Mucosa of descending colon (tissue), 3 donors: ENCODE measurements at regions not wholly inside any gene's neighbourhood (a gene's known extent, or its start where the extent isn't known, plus 50 kb on each side); places are given as distances from the start of the nearest gene placed in this dataset.

ENCODE experiments used
- ATAC-seq: fragments of 200-7000 bp; cut with Tn5 transposase; one replicate; pipeline ENCODE4 v1.9.1; 2020; ENCODE audit warnings: mild to moderate bottlenecking, moderate library complexity
- DNase-seq, 3 donors: peaks; one replicate each; pipeline ENCODE4 v3.0.0-alpha.2; 2020
- H3K36me3 ChIP-seq: fragments of 200-600 bp; one replicate; pipeline ENCODE4 v1.8.0; 2021; ENCODE audit warnings: low read depth, mild to moderate bottlenecking
- H3K4me1 ChIP-seq: fragments of 200-600 bp; one replicate; pipeline ENCODE4 v1.8.0; 2021; ENCODE audit warnings: low read depth, mild to moderate bottlenecking
- H3K4me3 ChIP-seq: fragments of 200-600 bp; one replicate; pipeline ENCODE4 v1.8.0; 2021; ENCODE audit warnings: mild to moderate bottlenecking
- H3K9me3 ChIP-seq: fragments of 200-600 bp; one replicate; pipeline ENCODE4 v1.8.0; 2021; ENCODE audit warnings: mild to moderate bottlenecking
- CTCF ChIP-seq: fragments of 200-600 bp; IDR thresholded peaks from one replicate; pipeline ENCODE4 v1.8.0; 2022; ENCODE audit warnings: antibody characterized with exemption, mild to moderate bottlenecking
- intact Hi-C, 2 donors: fragments of 100-400 bp; cut with DNase I in 1 of 2; cut with micrococcal nuclease in 1 of 2; formaldehyde crosslinking; loops; one replicate each; pipeline versions ENCODE4 v1.11.0 to v1.11.1; 2022; cut with DNase I, micrococcal nuclease
- donor health status: DM: no; HTN: no; CAD: no; lungs with moderate emphysema.
- donor health status: DM: no; HTN: no; CAD: no.
- donor health status: DM: no; HTN: yes; CAD: no.

- TF ChIP-seq CTCF, result no peak
- Histone ChIP-seq H3K4me3 (no peak overlapping the region), H3K9me3 (no peaks in the 10 kb centered on the region), H3K36me3 (no peaks in the 10 kb centered on the region), H3K4me1 (no peaks in the 10 kb centered on the region)
- no peak for DNase-seq
- no peak for ATAC-seq
- intact Hi-C loops, result no loop called here
These were observed 230.8 kb downstream of the PCDH10 start for GRCh38 chr4:133379681-133380438.

GRCh38 chr4:133377286-133377685 lies 228.2 kb downstream of the PCDH10 start:
- no peaks in the 10 kb centered on the region for H3K4me1 ChIP-seq
- TF ChIP-seq CTCF, result no peak
- DNase-seq (no peak), ATAC-seq (no peak)
- H3K9me3 ChIP-seq, result no peaks in the 10 kb centered on the region
- H3K4me3 ChIP-seq, result no peak overlapping the region
- intact Hi-C loops, result no loop called here
- no peaks in the 10 kb centered on the region for H3K36me3 ChIP-seq

- Histone ChIP-seq H3K36me3 (no peaks in the 10 kb centered on the region), H3K4me3 (no peak overlapping the region), H3K9me3 (no peaks in the 10 kb centered on the region), H3K4me1 (no peaks in the 10 kb centered on the region)
- ATAC-seq (no peak), DNase-seq (no peak)
- intact Hi-C loops, result no loop called here
- no peak for TF ChIP-seq CTCF
These were observed 223.6 kb downstream of the PCDH10 start for GRCh38 chr4:133372699-133373098.

- no peak for TF ChIP-seq CTCF
- ATAC-seq, result no peak
- DNase-seq, result no peak
- intact Hi-C loops, result no loop called here
- H3K36me3 ChIP-seq, result no peaks in the 10 kb centered on the region
- no peaks in the 10 kb centered on the region for H3K4me1 ChIP-seq
- no peaks in the 10 kb centered on the region for H3K9me3 ChIP-seq
- no peak overlapping the region for H3K4me3 ChIP-seq
These were observed 206.5 kb downstream of the PCDH10 start for GRCh38 chr4:133355633-133356032.

- no peak for DNase-seq
- H3K36me3 ChIP-seq, result no peaks in the 10 kb centered on the region
- no peak overlapping the region for H3K4me3 ChIP-seq
- ATAC-seq, result no peak
- TF ChIP-seq CTCF, result no peak
- intact Hi-C loops, result no loop called here
- no peaks in the 10 kb centered on the region for H3K9me3 ChIP-seq
- H3K4me1 ChIP-seq, result no peaks in the 10 kb centered on the region
These were observed 198.3 kb downstream of the PCDH10 start for GRCh38 chr4:133347409-133347808.

- H3K4me3 ChIP-seq, result no peak overlapping the region
- ATAC-seq, result no peak
- TF ChIP-seq CTCF, result no peak
- intact Hi-C loops, result no loop called here
- DNase-seq, result no peak
- no peaks in the 10 kb centered on the region for H3K9me3 ChIP-seq
- H3K36me3 ChIP-seq, result no peaks in the 10 kb centered on the region
- H3K4me1 ChIP-seq, result no peaks in the 10 kb centered on the region
These were observed 175.4 kb downstream of the PCDH10 start for GRCh38 chr4:133324491-133324890.
